ENCODE measurements at regions not wholly inside any gene's neighbourhood (a gene's known extent, or its start where the extent isn't known, plus 50 kb on each side); places are given as distances from the start of the nearest gene placed in this dataset.
A peak's percentile ranks its signal among the peaks of the same experiment; 100 is the strongest.
"Not testable (repeated sequence)": the region's sequence is repeated elsewhere in the genome, so short reads cannot be mapped to it uniquely, and the experiment has no call there.

DNA sequence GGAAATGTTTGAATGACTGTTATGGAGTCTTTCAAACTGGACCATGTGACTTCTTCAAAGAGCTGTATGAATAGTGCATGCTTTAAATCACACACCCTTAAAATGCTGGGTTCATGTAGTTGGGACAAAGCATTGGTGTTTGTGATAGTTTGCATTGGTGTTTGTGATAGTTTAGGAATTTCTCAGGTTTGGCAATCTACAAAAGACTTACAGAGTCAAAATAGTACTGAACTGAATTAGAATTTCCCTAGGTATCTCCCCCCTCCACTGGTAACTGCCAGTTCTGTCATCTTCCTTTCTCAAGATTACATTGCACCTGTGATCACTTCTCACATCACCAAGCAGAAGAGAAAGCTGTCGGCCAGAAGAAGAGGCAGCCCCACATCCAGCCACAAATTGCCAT is 261.1 kb downstream of the GATA3 start:
- no peak for DNase-seq

DNA sequence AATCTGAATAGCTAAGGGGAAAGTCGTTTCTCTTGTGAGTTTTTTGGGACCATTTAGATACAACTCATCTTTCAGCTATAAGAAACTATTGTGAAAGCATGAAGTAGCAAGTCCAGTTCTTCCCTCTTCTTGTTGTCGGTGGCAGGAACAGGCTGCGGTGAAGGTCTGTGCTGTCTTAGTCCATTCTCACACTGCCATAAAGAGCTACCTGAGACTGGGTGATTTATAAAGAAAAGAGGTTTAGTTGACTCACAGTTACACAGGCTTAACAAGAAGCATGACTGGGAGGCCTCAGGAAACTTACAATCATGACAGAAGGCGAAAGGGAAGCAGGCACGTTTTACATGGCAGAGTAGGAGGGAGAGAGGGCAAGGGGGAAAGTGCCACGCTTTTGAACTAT is 261.8 kb downstream of the GATA3 start:
- DNase-seq, result no peak

DNA sequence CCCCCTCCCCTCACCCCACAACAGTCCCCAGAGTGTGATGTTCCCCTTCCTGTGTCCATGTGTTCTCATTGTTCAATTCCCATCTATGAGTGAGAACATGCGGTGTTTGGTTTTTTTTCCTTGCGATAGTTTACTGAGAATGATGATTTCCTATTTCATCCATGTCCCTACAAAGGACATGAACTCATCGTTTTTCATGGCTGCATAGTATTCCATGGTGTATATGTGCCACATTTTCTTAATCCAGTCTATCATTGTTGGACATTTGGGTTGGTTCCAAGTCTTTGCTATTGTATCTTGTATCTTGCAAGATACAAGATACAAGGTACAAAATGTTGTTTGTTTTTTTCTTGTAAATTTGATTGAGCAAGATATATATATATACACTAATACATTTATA is 263.9 kb downstream of the GATA3 start:
- DNase-seq, result not testable (repeated sequence)

DNA sequence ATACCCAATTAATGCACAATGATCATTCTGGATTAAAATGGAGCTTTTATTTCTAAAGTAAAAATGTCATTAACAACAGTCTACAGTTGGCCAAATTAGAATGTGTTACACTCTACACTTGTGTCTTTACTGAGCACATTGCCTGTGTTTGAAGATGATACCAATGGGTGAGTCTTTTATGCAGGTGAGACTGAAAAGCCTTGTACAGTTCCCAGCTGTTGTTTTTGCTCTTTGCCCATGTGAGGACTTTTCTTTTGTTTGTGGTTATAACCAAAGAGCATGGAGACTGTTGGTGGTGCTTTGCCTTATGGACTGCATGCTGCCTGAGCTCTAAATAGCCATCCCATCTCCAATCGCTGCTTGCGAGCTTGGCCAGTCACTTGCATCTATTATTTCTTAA is 264.5 kb downstream of the GATA3 start:
- DNase-seq, result no peak

DNA sequence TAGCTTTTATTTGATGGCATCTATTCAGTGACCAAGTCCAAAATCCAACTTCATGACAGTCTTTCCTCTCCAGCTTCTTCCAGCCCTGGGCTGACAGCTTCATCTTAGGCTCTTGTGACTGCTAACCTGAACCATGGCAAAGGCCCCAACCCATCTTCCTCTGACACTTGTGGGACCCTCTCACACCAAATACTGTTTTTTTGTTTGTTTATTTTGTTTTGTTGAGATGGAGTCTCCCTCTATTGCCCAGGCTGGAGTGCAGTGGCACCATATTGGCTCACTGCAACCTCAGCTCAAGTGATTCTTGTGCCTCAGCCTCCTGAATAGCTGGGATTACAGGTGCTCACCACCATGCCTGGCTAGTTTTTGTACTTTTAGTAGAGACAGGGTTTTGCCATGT is 265.2 kb downstream of the GATA3 start:
- DNase-seq, result no peak

DNA sequence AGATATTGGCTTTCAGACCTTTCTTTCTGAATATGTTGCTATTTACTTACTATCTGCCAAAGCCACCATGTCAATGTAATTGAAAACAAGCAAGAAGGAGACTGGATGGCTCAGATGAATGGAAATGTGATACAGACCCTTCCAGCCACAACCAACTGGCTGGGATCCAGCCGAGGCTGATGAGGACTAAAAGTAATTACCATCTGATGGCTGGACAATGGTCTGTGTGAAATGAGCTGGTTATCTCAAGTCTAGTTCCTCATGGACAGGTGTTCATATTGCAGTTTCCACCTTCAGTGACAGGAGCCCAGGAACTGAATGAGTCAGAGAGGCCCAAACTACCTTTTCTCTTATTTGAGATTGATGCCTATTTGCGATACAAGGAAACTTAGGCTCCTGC is 267.5 kb downstream of the GATA3 start:
- no peak for DNase-seq

DNA sequence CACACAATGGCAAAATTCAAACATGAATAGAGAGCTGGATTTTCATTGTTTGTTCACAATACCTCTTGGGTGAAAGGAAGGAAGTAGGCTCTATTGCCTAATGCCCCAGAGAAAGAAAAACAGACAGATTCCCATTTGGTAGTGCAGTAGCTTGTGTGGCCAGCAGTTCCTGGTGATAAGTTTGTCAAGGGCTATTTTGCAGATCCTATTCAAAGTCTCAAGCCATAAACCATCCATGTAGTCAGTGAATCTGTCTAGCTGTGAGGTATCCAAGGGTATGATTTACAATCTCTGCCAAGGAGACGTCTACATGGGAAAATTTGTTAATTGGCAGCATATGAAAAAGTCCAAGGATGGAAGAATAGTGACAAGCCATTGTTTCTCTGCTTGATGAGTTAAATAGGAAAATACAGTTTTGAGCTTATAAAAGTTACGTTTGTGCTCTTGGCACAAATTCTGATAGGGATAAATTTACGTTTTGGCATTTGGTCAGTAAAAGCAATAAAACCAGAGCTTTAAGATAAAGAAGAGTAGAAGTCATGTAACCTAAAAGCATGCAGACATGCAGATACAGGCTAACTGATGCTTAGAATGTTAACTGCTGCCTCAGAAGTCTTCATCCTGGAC is 269.1 kb downstream of the GATA3 start:
- DNase-seq, result no peak

DNA sequence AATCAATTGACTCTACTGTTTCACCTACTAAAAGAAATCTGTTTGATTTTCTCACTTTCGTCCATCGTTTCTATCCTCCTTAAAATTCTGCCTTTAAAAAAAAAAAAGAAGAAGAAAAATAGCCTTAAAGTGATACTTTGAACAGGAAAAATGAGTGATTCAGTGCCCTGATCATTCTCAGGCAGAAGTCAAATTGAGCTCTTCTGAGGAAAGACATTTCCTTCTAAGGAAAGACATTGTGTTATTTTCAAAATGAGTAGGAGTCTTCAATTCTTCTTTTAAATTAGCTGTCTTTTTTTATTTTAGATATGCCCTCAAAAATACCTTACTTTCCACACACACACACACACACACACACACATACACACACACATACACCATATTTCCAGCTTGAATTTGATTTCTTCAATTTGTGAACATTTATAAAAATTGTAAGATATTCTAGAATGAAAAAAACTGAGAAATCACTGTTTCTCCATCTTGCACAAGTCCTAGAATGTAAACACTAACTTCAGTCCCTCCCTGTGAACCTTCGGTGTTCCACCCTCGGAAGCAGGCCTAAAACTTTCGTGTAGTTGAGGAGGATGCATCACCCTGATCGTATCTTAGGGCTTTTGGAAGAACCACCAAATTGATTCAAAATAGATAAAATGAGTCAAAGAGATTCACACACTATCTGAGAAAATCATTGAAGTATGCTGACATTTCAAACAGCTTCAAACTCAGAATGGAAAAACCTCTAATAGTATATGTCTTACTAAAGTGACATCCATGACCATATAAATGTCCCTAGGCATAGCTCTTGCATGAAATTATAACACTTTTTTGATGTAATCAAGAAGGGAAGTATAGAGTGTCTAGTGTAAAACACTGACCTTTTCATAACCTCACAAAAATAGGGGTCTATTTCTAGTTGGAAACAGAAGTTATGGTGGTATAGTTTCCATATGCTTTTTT is 270.8 kb downstream of the GATA3 start:
- no peak for DNase-seq

DNA sequence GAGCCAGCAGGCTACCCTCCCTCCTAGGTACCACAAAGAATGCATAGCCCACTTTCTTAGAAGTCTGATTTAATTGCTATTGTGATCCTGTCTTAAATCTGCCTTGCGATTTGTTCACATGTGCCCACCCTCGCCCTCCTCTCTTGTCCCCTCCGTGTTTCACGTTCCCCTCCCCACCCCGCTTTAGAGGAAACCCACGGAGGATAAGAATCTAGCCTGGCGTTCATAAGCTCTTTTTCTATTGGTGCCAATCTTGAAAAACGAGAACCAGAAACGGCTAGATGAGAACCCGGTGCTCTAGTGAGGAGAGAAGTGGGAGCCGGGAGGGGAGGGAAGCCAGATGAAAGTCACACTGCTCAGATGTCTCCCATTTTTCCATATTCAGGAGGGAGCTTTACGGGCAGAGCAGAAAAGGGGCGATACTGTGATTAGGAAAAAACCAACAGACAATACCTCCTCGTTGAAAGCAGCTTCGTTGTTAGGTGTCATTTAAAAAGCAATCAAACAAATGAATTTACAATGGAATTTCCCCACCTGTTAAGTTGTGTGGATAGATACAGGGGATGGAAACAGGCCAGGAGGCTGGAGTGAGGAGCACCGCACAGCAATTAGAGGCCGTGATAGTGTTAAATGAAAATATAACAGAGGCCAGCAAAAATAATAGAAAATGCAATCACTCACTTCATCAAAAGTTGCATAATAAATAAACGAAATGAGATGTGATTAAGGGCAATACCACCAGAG is 272.1 kb downstream of the GATA3 start:
- DNase-seq, result no peak

DNA sequence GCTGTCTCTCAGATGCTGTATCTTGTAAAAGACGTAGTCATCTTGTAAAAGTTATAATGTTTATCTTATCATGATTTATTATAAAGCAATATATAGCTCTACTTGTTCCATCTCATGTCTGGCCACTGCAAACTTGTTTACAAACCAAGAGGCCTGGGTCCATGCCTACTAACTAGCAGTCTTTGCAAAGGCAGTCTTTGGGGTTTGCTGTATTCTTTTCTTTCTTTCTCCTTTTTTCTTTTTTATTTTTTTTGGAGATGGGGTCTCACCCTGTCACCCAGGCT is 272.6 kb downstream of the GATA3 start:
- DNase-seq, result no peak

DNA sequence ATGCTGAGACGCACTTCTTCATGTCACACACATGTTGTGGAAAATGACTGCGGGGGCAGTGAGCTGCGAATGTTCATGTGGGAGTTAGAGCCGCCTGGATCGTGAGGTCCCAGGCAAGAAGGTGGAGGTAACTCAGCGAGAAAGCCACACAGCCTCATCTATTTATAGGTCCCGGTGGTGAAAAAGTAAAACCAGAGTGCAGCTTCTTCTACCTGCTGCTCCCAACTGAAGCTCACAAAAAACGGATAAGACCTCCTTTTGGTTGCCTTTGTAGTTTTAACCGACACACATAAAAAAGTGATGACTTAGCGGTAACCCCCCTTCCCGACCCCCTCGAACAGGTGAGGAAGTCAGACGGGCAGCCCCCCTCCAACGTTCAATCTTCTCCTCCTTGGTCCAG is 276.9 kb downstream of the GATA3 start:
- DNase-seq, result no peak

DNA sequence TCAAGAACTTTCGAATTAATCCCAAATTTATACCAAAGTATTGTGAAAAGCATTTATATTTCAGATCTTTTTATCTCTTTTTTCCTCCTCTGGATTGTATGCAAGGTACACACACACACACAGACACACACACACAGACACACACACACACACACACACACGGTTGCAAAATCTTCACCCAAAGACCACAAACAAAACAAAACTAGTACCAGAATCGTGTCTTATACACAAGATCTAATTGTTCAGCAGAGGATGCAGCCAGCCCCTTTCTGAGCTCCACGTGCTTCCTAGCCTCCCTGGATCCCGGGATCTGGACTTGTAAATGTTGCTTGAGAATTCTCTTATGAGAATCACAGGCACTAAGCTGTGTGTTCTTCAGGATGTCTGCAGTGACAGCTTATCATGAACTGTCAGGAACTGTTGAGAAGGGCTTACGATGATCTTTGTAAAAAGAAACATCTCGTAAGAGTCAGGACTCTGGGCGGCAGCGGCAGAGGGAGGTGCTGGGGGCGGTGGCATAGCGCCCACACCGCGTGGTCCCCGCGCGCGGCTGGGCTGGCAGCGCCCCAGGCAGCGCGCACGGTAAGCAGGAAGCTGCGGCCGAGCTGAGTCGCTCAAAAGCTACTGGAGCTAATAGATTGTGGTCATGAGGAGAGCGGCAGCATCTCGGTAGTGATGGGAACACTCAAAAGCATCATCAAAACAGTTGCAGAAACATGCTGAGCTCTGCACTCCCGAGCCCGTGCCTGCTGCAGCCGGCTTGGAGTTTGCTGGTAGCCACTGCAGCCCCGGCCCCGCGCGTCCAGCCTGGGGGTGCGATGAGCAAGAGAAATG is 277.6 kb downstream of the GATA3 start:
- peak; percentile 55 for DNase-seq

DNA sequence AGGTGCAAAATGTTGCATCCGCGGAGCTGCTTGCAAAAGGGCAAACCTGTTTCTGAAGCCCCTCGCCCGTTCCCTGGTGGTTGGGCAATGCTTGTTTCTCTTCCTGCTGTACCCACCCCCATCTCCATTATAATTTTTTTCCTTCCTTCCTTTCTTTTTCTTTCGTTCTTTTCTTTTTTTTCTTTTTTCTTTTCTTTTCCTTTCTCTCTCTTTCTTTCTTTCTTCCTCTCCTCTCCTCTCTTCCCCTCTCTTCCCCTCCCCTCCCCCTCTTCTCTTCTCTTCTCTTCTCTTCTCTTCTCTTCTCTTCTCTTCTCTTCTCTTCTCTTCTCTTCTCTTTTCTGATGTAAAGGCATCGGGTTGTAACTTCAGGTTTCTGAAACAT is 278.2 kb downstream of the GATA3 start:
- no peak for DNase-seq

DNA sequence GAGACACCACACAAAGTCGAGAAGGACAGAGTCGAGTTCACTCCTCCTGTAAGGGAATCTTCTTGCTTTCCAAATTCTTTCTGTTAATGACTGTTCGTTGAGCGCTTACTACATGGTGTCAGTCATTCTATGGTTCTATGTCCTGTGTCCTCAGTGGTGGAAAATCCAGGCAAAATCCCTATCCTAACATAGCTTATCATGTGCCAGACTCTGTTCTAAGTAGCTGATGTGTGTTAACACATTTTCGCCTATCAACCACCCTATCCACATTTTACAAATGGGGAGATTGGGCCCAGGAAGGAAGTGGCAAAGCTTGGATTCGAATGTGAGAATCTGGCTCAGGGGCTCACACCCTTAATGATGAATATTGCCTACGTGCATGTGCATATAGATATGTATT is 280.1 kb downstream of the GATA3 start:
- no peak for DNase-seq

DNA sequence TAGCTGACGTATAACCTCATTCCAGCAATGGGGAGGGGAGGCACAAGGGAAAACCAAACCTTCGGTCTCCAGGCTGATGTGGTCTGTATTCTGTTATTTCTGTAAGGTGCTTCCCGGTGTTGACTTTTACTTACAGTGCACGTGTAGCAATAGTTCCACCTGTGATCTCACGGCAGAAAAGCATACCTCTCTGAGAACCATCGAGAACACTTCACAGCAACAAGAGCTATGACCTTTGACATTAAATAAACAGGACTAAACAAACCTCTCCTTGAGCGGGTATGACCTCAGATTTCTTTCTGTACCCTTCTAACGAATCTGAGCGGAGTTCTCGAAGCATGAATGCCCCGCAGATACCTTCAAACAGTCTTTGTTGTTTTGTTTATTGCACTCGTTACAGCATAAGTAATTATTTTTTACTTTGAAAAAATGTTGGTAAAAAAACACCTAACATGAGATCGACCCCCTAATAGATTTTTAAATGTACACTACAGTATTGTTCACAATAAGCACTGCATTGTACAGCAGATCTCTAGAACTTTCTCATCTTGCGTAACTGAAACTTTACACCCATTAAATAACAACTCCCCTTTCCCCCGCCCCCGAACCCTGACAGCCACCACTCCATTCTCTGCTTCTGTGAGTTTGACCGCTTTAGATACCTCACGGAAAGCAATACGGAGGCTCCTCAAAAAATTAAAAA is 282.3 kb downstream of the GATA3 start:
- peak; percentile 62 for DNase-seq

DNA sequence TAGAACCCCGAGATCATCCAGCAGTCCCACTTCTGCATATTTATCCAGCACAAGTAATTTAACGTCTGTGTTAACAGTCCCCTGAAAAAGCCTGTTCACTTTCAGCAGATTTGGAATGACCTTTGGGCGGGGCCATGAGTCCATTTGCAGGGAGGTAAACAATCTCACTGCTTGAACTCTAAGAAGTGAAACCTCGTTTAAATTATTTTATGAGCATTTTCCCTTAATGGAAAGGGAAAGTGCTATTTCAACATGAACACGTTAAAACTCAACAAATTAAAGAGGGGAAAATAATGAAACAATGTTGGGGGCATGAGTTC is 282.8 kb downstream of the GATA3 start:
- DNase-seq, result no peak

DNA sequence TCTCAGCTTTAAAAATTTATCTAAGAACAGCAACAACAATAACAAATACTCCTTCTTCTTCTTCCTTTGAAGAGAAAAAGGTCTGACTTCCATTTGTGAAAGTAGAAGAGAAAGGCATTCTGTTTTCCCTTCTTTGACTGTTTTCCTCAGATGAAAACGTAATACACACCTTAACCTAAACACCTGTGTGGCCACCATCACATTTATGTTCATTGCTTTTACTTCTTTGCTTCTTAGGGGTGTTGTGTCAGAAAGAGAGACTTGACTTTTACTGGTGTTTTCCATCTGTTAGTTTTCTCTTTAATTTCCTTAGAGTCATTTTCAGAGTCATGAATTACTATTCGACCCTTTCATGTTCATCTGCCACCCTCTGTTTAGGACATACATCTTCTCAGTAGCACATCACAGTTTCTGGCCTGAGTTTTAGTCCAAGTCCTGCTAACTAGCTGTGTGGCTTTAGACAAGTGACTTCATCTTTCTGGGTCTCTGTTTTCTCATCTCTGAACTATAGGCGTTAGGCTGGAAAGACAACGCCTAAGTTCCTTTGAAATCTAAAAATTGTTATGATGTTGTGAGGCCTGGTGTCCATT is 283.8 kb downstream of the GATA3 start:
- DNase-seq, result no peak

DNA sequence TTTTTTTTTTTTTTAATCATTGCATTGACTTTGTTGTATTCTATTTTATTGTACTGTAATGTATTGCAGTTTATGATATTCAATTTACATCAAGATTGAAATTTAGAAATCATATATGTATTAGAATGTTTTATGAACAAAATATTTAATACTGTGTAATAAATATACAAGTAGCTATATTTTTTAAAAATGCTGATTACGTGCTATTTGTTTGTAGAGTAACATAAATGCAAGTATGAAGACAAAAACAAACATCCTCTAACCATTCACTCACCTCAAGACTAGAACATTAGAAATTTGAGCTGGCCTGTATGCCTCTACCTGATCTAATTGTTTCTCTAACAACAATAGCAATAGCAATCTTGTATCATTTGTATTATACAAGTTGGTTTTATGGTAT is 290.3 kb downstream of the GATA3 start:
- DNase-seq, result no peak

DNA sequence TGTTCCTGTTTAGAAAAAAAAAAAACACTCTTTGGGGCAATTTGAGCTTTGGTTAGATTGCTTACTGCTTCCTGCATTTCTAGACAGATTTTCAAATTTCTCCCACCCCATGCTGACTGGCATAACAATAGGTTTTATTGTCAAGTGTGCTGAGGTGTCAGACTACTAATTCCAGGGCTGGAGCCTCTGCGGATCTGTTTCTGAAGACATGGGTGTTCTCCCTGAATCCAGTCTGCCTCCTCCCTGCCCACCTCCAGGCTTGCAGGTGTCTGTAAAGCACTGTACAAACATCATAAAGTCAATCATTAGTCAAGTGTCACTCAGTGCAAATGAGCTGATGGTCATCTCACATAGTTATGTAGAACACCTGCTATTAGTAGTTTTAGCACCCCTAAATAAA is 292.4 kb downstream of the GATA3 start:
- DNase-seq, result no peak

DNA sequence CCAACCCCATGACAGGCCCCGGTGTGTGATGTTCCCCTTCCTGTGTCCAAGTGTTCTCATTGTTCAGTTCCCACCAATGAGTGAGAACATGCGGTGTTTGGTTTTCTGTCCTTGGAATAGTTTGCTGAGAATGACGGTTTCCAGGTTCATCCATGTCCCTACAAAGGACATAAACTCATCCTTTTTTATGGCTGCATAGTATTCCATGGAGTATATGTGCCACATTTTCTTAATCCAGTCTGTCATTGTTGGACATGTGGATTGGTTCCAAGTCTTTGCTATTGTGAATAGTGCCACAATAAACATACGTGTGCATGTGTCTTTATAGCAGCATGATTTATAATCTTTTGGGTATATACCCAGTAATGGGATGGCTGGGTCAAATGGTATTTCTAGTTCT is 293.1 kb downstream of the GATA3 start:
- not testable (repeated sequence) for DNase-seq

DNA sequence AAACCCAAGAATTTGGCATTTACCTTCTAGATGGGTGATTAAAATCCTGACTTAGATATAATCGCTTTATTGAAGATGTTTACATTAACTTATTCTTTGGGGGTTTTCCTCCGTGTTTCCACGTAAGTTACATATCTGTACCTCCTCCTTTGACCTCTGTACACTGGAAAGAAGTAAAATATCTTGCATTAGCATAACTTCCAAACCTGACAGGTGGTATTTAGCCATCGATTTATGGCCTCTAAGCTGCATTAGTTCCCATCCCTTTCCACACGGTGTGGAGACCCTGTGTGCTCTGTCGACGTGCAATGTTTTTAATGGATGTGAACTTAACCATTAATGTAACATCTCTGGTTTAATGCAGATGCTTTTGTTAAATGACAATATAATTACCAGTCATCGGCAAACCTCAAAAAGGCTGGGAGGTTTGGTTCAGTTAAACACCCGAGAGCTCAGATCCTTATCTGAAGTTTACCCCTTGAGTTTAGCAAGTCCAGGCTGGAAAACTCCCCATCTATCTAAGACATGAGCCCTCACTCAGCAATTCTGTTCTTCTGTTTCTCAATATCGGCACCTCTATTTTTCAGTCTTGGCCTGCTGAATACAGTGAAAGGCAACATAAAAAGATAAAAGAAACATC is 295.2 kb downstream of the GATA3 start:
- no peak for DNase-seq

Data from DMS53 (cell line).